ENCODE measurements at regions not wholly inside any gene's neighbourhood (a gene's known extent, or its start where the extent isn't known, plus 50 kb on each side); places are given as distances from the start of the nearest gene placed in this dataset.
A peak's percentile ranks its signal among the peaks of the same experiment; 100 is the strongest.
"Not testable (repeated sequence)": the region's sequence is repeated elsewhere in the genome, so short reads cannot be mapped to it uniquely, and the experiment has no call there.

DNA sequence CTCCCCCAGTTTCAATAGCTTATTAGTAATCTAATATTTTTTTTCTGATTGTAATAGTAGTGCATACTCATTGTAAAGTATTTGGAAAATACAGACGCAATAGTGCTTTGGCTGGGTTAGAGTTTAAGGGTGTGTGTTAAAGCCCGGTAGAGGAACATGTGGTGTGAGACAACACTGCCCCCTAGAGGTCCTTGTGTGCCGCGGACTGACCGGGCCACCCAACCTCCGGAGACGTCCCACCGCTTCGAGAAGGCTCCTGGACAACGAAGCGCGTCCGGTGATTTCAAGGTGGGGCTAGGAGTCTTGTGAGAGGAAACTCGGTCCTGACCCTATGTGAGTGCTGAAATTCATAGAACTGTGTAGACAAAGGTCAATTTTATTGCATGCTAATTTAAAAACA is 68.6 kb upstream of the MINPP1 start:
- CTCF ChIA-PET; H3K9me3 ChIP-seq (ENCODE audit: control insufficient read depth, insufficient read depth, low read depth, low read length); H3K27ac ChIP-seq (ENCODE audit: low read length); H3K4me3 ChIP-seq (ENCODE audit: low read depth in 2 of 2, low read length in 2 of 2); intact Hi-C loops (cut with micrococcal nuclease; ENCODE audit: unreplicated experiment); H3K4me1 ChIP-seq (ENCODE audit: control insufficient read depth, insufficient read depth, low read length); in situ Hi-C loops (cut with HindIII; ENCODE audit: low pct_unique_long_range_greater_than_20kb, low sequenced_read_pairs); BruUV-seq (replicated peaks); H3K27me3 ChIP-seq (ENCODE audit: control insufficient read depth, insufficient read depth, low read length); H3K36me3 ChIP-seq (ENCODE audit: control insufficient read depth, insufficient read depth, low read length); DNase-seq (ENCODE audit: low read depth, low spot score); POLR2A ChIA-PET: not testable (repeated sequence)
- ATAC-seq, result peak; percentile 98
- TF ChIP-seq, protein P1, sequence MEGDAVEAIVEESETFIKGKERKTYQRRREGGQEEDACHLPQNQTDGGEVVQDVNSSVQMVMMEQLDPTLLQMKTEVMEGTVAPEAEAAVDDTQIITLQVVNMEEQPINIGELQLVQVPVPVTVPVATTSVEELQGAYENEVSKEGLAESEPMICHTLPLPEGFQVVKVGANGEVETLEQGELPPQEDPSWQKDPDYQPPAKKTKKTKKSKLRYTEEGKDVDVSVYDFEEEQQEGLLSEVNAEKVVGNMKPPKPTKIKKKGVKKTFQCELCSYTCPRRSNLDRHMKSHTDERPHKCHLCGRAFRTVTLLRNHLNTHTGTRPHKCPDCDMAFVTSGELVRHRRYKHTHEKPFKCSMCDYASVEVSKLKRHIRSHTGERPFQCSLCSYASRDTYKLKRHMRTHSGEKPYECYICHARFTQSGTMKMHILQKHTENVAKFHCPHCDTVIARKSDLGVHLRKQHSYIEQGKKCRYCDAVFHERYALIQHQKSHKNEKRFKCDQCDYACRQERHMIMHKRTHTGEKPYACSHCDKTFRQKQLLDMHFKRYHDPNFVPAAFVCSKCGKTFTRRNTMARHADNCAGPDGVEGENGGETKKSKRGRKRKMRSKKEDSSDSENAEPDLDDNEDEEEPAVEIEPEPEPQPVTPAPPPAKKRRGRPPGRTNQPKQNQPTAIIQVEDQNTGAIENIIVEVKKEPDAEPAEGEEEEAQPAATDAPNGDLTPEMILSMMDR (IDR thresholded peaks at IDR 0.05), result peak; percentile 26

DNA sequence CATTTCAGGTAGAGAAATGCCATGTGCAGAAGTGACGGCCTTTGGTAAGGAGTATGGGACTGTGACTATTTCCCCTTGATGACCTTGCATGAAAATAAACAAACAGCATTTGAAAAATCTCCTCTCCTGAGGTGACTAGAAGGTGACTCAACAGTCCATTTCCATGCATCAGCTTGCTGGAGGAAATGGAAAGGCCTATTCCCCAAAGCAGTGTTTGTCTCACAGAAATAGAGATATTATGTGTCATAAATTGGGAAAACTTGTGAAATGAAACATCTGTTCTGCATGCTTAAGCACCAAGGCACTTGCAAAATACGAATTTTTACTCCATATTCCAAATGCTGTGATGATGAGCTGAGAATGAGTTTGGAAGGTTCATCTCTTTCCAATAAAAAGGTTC is 67.2 kb upstream of the MINPP1 start:
- not testable (repeated sequence) for BruUV-seq (replicated peaks)

More for the DNA sequence above, 67.2 kb upstream of the MINPP1 start:
- H3K4me3 ChIP-seq (ENCODE audit: low read depth in 2 of 2, low read length in 2 of 2); in situ Hi-C loops (cut with HindIII; ENCODE audit: low pct_unique_long_range_greater_than_20kb, low sequenced_read_pairs); H3K4me1 ChIP-seq (ENCODE audit: control insufficient read depth, insufficient read depth, low read length); H3K27ac ChIP-seq (ENCODE audit: low read length); CTCF ChIA-PET; H3K36me3 ChIP-seq (ENCODE audit: control insufficient read depth, insufficient read depth, low read length); H3K9me3 ChIP-seq (ENCODE audit: control insufficient read depth, insufficient read depth, low read depth, low read length); H3K27me3 ChIP-seq (ENCODE audit: control insufficient read depth, insufficient read depth, low read length); POLR2A ChIA-PET; intact Hi-C loops (cut with micrococcal nuclease; ENCODE audit: unreplicated experiment): not testable (repeated sequence)
- ATAC-seq, result peak; percentile 63
- peak; percentile 17 for DNase-seq (ENCODE audit: low read depth, low spot score)

Measured in Panc1 (cell line).